GM21390 (cell line): ENCODE measurements at regions not wholly inside any gene's neighbourhood (a gene's known extent, or its start where the extent isn't known, plus 50 kb on each side); places are given as distances from the start of the nearest gene placed in this dataset.

Source experiments
- ATAC-seq: cut with Tn5 transposase; IDR thresholded peaks from one replicate; pipeline ENCODE4 v1.9.1; 2021; ENCODE audit not compliant: unreplicated experiment

DNA sequence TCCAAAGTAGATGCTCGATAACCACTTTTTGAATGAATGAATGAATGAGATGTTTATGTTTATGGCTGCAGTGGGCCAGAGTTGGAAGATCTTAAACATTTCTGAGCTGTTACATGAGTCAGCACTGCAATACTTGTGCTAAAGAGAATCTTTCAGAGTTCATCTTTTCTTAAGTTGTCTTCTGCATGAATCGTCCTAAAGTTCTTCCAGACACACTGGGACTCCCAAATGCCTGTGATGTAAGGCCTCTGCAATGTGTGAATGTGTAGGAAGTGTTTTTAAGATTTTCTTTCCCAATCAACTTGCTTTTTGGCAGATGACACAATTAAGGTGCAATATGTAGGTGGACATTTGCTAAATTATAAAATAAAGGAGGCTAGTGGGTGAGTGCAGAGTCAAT is 50.3 kb upstream of the TRIM9 start:
- ATAC-seq: no peak

GRCh38 chr14:51147183-51147582 is 52.3 kb upstream of the TRIM9 start:
- no peak for ATAC-seq

GRCh38 chr14:51155326-51155725 is 60.4 kb upstream of the TRIM9 start:
- ATAC-seq: no peak

DNA sequence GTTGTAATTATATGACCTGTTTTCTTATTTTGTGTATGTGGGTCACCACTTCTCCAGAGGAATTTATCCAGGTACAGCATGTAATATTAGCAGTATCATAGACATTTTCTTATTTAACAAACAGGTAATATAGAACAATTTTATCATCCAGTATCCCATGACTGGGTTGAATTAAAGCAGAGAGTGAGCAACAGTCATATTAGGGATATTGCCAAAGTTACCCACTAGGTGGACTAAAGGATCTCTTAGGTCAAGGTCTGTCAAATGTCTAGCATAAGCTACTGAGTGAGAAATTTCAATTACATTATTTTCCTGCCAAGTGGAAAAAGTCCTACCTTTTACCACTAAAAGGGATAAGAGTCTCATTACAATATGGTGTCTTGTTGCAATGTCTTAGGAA is 62.1 kb upstream of the TRIM9 start:
- no peak for ATAC-seq

DNA sequence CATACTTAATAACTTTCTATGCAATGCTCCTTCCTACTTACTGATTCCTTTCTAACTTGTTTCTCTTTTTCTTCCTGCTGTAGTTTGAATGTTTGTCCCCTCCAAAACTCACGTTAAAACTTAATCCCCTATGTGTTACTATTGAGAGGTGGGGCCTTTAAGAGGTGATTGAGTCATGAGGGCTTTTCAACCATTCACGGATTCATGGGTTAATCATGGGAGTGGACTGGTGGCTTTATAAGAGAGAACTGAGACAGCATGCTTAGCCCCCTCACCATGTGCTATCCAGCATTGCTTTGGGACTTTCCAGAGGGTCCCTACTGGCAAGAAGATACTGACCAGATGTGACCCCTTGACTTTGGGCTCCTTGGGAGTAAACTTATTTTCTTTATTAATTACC is 66.0 kb upstream of the TRIM9 start:
- no peak for ATAC-seq

DNA sequence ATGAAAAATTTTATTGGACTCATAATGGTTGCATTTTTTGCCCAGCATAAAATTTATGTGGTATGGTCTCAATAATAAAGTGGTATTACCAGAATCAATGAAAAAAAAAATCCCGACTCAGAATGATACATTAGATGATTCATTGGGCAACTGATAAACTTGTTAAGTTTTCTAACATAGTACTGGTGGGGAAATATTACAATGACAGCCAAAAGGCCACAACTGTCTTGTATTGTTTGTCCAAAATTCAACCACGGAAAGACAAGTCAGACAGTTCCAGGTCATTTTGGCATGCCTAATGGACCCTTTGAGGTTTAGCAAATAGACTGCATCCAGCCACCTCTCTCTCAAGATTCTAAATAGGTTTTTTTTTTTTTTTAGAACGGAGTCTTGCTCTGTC is 70.5 kb upstream of the TRIM9 start:
- ATAC-seq: no peak

DNA sequence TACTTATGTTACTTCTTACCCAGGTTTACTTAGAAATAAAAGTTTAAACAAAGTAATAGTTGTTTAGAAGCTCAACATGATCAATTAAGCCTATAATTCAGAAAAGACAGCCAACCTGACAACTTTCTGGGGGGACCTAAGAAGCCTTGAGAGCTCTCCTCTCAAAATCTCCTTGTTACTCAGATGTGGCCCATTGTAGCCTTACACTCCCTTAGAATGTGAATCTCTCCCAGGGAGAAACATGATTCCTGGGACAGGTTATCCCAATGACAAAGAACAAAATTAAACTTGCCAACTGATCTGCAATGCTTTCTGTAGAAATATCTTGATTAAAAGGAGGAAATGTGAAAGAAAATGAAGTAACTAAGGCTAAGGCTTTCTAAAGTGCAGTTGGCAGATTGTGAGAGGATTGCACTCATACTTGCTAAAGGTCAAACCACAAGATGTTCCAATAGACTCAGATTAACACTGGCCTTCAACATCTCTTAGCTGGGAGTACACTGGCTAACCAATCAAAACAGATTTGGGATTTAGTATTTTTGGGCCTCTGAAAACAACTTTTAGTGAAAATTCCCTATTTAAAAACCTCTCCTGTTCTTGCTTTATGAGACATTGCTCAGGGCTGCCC is 72.3 kb upstream of the TMX1 start:
- no peak for ATAC-seq

DNA sequence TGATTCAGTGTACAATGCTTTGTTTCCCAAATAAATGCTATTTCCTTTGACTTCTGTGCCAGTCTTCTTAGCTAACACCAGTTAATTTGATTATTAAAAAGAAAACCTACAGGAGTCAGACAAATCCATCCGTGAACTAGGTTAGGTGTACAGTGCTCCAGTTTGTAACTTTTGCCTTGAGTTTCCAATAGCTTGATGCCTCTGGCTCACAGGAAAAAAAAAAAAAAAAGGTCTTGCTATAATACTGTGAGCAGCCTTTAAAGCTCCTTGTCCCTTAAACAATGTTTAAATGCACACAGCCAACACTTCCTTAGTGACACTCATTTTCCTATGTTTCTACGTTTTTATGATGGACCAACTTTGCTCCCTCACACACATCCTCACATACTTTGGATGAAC is 71.8 kb upstream of the TMX1 start:
- ATAC-seq: no peak

- no peak for ATAC-seq
These were observed 66.2 kb upstream of the TMX1 start for GRCh38 chr14:51173863-51174262.

DNA sequence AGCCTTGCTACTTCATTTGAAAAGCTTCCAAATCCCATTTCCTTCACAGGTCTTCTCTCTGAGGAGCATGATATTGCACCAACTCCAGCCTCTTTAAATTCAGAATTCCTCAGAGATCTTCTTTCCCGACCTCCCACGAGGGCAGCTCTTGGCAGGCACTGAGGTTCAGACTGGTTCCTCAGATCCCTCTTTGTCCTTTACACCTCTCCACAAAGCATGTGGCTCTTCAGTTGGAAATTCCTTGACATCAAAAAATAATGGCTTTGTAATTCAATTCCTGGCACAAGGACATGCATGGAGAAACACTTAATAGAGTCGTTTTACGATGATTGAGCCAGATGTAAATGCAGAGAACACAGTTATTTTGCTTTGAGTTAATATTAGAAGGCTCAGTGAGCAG is 63.2 kb upstream of the TMX1 start:
- ATAC-seq: no peak

GRCh38 chr14:51180577-51180976 is 59.5 kb upstream of the TMX1 start:
- peak; percentile 90 for ATAC-seq

- ATAC-seq: no peak
These were observed 57.9 kb upstream of the TMX1 start for GRCh38 chr14:51182131-51182565.

DNA sequence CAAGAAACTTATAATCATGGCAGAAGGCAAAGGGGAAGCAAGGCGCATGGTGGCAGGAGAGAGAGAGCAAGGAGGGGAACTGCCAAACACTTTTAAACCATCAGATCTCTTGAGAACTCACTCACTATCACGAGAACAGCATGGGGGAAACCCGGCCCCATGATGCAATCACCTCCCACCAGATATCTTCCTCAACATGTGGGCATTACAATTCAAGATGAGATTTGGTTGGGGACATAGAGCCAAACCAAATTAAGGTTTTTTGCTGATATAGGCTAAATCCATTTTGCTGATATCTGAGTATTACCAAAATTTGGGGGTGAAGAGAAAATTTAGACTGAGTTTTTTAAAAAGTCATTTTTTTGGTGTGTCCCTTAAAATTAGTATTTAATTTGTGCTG is 54.9 kb upstream of the TMX1 start:
- no peak for ATAC-seq

GRCh38 chr14:51185754-51186153 is 54.3 kb upstream of the TMX1 start:
- ATAC-seq: peak; percentile 84

GRCh38 chr14:51188566-51189185 is 51.4 kb upstream of the TMX1 start:
- ATAC-seq: no peak

GRCh38 chr14:51189600-51190376 is 50.3 kb upstream of the TMX1 start:
- ATAC-seq: no peak
